ENCODE measurements at regions not wholly inside any gene's neighbourhood (a gene's known extent, or its start where the extent isn't known, plus 50 kb on each side); places are given as distances from the start of the nearest gene placed in this dataset.
"Not testable (repeated sequence)": the region's sequence is repeated elsewhere in the genome, so short reads cannot be mapped to it uniquely, and the experiment has no call there.

GRCh38 chr1:185538309-185538898 lies 195.8 kb upstream of the HMCN1 start:
- DNase-seq: not testable (repeated sequence)

- DNase-seq: no peak
These were observed 196.6 kb upstream of the HMCN1 start for GRCh38 chr1:185537596-185537995.

GRCh38 chr1:185536165-185536920 lies 197.8 kb upstream of the HMCN1 start:
- DNase-seq: no peak

- no peak for DNase-seq
These were observed 198.6 kb upstream of the HMCN1 start for GRCh38 chr1:185535621-185536020.

GRCh38 chr1:185534801-185535200 lies 199.4 kb upstream of the HMCN1 start:
- DNase-seq: no peak

GRCh38 chr1:185533596-185533995 lies 200.6 kb upstream of the HMCN1 start:
- no peak for DNase-seq

GRCh38 chr1:185532856-185533255 lies 201.3 kb upstream of the HMCN1 start:
- DNase-seq: no peak

- DNase-seq: no peak
These were observed 202.4 kb upstream of the HMCN1 start for GRCh38 chr1:185531838-185532237.

- no peak for DNase-seq
These were observed 204.0 kb upstream of the HMCN1 start for GRCh38 chr1:185530215-185530614.

GRCh38 chr1:185529673-185530072 lies 204.5 kb upstream of the HMCN1 start:
- DNase-seq: no peak

GRCh38 chr1:185528084-185528676 lies 206.0 kb upstream of the HMCN1 start:
- DNase-seq: no peak

- no peak for DNase-seq
These were observed 207.6 kb upstream of the HMCN1 start for GRCh38 chr1:185526344-185527307.

GRCh38 chr1:185520188-185520920 lies 203.3 kb upstream of the IVNS1ABP start:
- no peak for DNase-seq

GRCh38 chr1:185517808-185518419 lies 200.9 kb upstream of the IVNS1ABP start:
- no peak for DNase-seq

GRCh38 chr1:185517301-185517700 lies 200.3 kb upstream of the IVNS1ABP start:
- DNase-seq: not testable (repeated sequence)

- DNase-seq: no peak
These were observed 198.7 kb upstream of the IVNS1ABP start for GRCh38 chr1:185515696-185516095.

- DNase-seq: no peak
These were observed 197.3 kb upstream of the IVNS1ABP start for GRCh38 chr1:185514311-185514710.

- DNase-seq: no peak
These were observed 195.4 kb upstream of the IVNS1ABP start for GRCh38 chr1:185512442-185512841.

- no peak for DNase-seq
These were observed 184.1 kb upstream of the IVNS1ABP start for GRCh38 chr1:185501099-185501498.

- DNase-seq: no peak
These were observed 183.1 kb upstream of the IVNS1ABP start for GRCh38 chr1:185500001-185500626.

- DNase-seq: no peak
These were observed 181.2 kb upstream of the IVNS1ABP start for GRCh38 chr1:185498207-185498606.

Data from femur (tissue), 1 donor.